Aorta (tissue), 5 donors: ENCODE measurements at regions not wholly inside any gene's neighbourhood (a gene's known extent, or its start where the extent isn't known, plus 50 kb on each side); places are given as distances from the start of the nearest gene placed in this dataset.

ENCODE experiments used
- ATAC-seq: fragments of 200-7000 bp; cut with Tn5 transposase; one replicate; pipeline ENCODE4 v1.9.1; 2022; ENCODE audit warnings: moderate library complexity; ENCODE audit not compliant: low FRiP score
- DNase-seq, 2 donors: peaks; one replicate each; pipeline ENCODE4 v3.0.0-alpha.2; 2020
- H3K27ac ChIP-seq, 2 donors: one replicate each; pipeline ENCODE4 v1.5.1; 2013; ENCODE audit warnings: low read length in 2 of 2, mild to moderate bottlenecking in 2 of 2, moderate library complexity in 2 of 2, control low read depth in 1 of 2, inconsistent platforms in 1 of 2, low read depth in 1 of 2
- H3K27me3 ChIP-seq, 2 donors: one replicate each; pipeline ENCODE4 v1.6.1; 2013; ENCODE audit warnings: control low read depth in 1 of 2, low read length in 1 of 2, mild to moderate bottlenecking in 1 of 2, moderate library complexity in 1 of 2; ENCODE audit not compliant: insufficient read depth in 2 of 2, control insufficient read depth in 1 of 2
- H3K36me3 ChIP-seq, 2 donors: one replicate each; pipeline ENCODE4 v1.6.1; 2013; ENCODE audit warnings: control low read depth in 1 of 2, low read length in 1 of 2, mild to moderate bottlenecking in 1 of 2; ENCODE audit not compliant: insufficient read depth in 2 of 2, control insufficient read depth in 1 of 2
- H3K4me1 ChIP-seq, 2 donors: one replicate each; pipeline ENCODE4 v1.6.1; 2013; ENCODE audit warnings: low read length in 2 of 2, control low read depth in 1 of 2, mild to moderate bottlenecking in 1 of 2, moderate library complexity in 1 of 2; ENCODE audit not compliant: insufficient read depth in 2 of 2, control insufficient read depth in 1 of 2
- H3K4me3 ChIP-seq, 2 donors: one replicate each; pipeline ENCODE4 v1.5.1; 2013; ENCODE audit warnings: low read length in 2 of 2, control low read depth in 1 of 2, mild to moderate bottlenecking in 1 of 2
- H3K9me3 ChIP-seq: one replicate; pipeline ENCODE4 v1.6.1; 2013; ENCODE audit warnings: mild to moderate bottlenecking, low read length; ENCODE audit not compliant: control insufficient read depth
- WGBS, 2 donors: extraction: QIAGEN DNeasy Blood & Tissue Kit; methylation state at CpG; one replicate each; pipeline ENCODE4 v1.1.7; 2013; 5-methylcytosine and 5-hydroxymethylcytosine counted together
- intact Hi-C, 2 donors: fragments of 100-400 bp; cut with DNase I; formaldehyde crosslinking; loops; one replicate each; pipeline versions ENCODE4 v1.14.2 to v1.15.0; 2022
- donor health status: healthy with polysubstance abuse.
- donor health status: Bipolar disorder and iron deficiency.
- donor health status: DM: no; HTN: no; CAD: no.
- donor health status: DM: no; HTN: no; CAD: no.
- donor health status: DM: yes; HTN: yes; CAD: no.

DNA sequence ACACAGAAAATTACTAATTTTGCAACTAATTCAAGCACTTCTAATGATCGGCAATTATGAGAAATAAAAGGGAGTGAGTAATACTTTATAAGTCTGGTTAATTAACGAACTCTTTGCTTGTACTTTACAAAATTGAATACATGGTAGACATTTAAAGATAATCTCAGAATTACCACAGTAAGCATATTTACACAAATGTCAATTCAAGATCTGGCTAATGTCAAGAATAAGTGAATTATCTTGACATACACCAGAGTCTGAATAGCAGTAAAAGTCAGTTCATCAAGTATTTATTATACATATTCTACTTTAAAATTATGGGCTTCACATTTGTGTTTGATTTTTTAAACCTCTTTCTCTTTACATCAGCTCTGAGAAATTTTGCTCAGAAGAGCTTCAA, 643.4 kb downstream of the OLFM4 start:
- H3K27ac ChIP-seq: no peak overlapping the region
- no peak for ATAC-seq
- WGBS, 2 donors: 59 to 85% methylated on average over 2 of the region's 2 CpGs
- no peak overlapping the region for H3K4me3 ChIP-seq
- DNase-seq: no peak
- no peaks in the 10 kb centered on the region for H3K9me3 ChIP-seq
- intact Hi-C loops: no loop called here
- no peaks in the 10 kb centered on the region for H3K4me1 ChIP-seq
- no peaks in the 10 kb centered on the region for H3K36me3 ChIP-seq
- H3K27me3 ChIP-seq: no peaks in the 10 kb centered on the region

DNA sequence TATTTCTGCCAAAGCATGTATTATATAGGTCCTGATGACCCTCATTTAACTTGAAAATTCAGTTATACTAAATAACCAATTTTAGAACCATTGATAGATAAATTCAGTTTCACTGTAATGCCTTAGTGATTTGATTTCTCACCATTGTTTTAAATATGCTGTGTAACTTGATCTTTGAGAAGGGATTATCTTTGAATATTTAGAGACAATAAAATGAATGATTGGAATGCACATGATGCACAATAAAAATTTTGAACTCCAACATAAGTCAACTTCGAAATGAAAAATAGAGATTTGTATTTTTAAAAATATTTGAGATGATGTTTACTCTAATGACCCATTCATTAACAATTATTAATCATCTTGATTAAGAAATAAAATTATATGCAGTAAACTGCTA, 654.5 kb downstream of the OLFM4 start:
- no peak overlapping the region for H3K27ac ChIP-seq
- H3K9me3 ChIP-seq: no peaks in the 10 kb centered on the region
- ATAC-seq: no peak
- intact Hi-C loops: no loop called here
- no peaks in the 10 kb centered on the region for H3K27me3 ChIP-seq
- no peak overlapping the region for H3K4me3 ChIP-seq
- DNase-seq: no peak
- H3K36me3 ChIP-seq: no peaks in the 10 kb centered on the region
- no peaks in the 10 kb centered on the region for H3K4me1 ChIP-seq
- WGBS, 2 donors: 67 to 73% methylated on average over 1 of the region's 1 CpG

DNA sequence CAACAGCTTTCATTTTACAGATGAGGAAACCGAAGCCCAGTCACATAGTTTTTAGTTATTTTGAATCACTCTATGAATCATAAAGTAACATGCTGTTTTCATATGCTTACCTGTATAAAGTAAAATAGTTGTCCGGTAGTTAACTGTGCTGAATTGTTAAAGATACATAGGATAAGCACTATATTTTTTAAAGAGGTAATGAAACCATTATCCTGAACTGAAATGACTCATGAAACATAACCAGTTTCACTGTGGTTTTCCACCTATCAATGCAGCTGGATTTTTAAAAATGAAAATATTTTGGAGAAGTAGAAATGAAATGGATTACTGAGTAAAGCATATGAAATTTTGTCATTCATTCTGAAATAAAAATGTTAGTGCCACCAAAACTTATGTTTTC, 655.0 kb downstream of the OLFM4 start:
- Histone ChIP-seq H3K36me3 (no peaks in the 10 kb centered on the region), H3K9me3 (no peaks in the 10 kb centered on the region), H3K27me3 (no peaks in the 10 kb centered on the region), H3K4me1 (no peaks in the 10 kb centered on the region), H3K4me3 (no peak overlapping the region), H3K27ac (no peak overlapping the region)
- DNase-seq (no peak), ATAC-seq (no peak)
- 82 to 87% methylated on average over 2 of the region's 2 CpGs for WGBS, 2 donors
- intact Hi-C loops: no loop called here

- Histone ChIP-seq H3K9me3 (peaks cover 2% of the 10 kb centered on the region), H3K27me3 (no peaks in the 10 kb centered on the region), H3K4me1 (no peaks in the 10 kb centered on the region), H3K4me3 (no peak overlapping the region), H3K36me3 (no peaks in the 10 kb centered on the region), H3K27ac (no peak overlapping the region)
- intact Hi-C loops: no loop called here
- ATAC-seq: no peak
- WGBS, 2 donors: 82 to 87% methylated on average over 2 of the region's 2 CpGs
- no peak for DNase-seq
These were observed 662.8 kb downstream of the OLFM4 start for GRCh38 chr13:53691417-53691816.

- no peak for DNase-seq
These were observed 666.4 kb downstream of the OLFM4 start for GRCh38 chr13:53694814-53695532.

DNA sequence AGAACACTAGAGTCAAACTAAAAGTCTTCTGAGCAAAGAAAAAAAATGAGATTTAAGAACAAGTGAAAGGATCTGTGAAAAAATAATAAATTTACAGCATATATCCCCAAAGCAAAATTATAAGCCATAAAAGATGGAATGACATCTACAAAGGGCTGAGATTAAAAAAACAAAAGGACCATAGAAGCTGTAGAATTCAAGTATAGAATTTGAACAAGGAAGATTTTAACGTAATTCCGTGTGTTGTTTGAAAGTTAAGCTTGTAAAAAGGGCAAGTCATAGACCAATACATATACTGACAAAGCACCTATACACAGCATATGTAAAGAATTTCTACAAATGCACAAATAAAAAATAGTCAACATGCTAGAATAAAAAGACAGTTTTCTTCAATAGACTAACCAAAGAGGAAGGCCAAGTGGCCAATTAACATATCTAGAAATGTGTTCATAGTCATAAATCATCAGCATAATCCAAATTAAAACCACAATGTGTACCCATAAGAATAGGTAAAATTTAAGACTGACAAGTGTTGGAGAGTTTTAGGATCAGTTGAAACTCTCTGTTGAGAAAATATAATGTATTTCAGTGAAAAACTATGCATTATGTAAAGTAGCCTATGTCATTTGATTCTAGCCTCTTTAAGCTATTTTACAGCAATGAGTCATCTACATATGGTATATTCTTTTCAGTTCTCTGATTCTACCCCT, 674.9 kb downstream of the OLFM4 start:
- H3K9me3 ChIP-seq: peaks cover 2% of the 10 kb centered on the region
- intact Hi-C loops: no loop called here
- no peak overlapping the region for H3K4me3 ChIP-seq
- ATAC-seq (no peak), DNase-seq (no peak)
- H3K4me1 ChIP-seq: no peaks in the 10 kb centered on the region
- no peaks in the 10 kb centered on the region for H3K27me3 ChIP-seq
- WGBS, 2 donors: 91 to 92% methylated on average over 2 of the region's 2 CpGs
- H3K27ac ChIP-seq: no peak overlapping the region
- H3K36me3 ChIP-seq: no peaks in the 10 kb centered on the region

More at GRCh38 chr13:53694814-53695532, 666.4 kb downstream of the OLFM4 start:
- Histone ChIP-seq H3K4me1 (no peaks in the 10 kb centered on the region), H3K27me3 (no peaks in the 10 kb centered on the region), H3K27ac (no peak overlapping the region), H3K4me3 (no peak overlapping the region), H3K36me3 (no peaks in the 10 kb centered on the region), H3K9me3 (peaks cover 4% of the 10 kb centered on the region)
- intact Hi-C loops: no loop called here
- 47 to 69% methylated on average over 2 of the region's 2 CpGs for WGBS, 2 donors
- no peak for ATAC-seq

GRCh38 chr13:53719281-53719680, 690.7 kb downstream of the OLFM4 start:
- ATAC-seq: no peak
- DNase-seq: no peak
- intact Hi-C loops: no loop called here
- no peak overlapping the region for H3K4me3 ChIP-seq
- no peaks in the 10 kb centered on the region for H3K9me3 ChIP-seq
- no peaks in the 10 kb centered on the region for H3K4me1 ChIP-seq
- H3K27me3 ChIP-seq: no peaks in the 10 kb centered on the region
- H3K27ac ChIP-seq: no peak overlapping the region
- no peaks in the 10 kb centered on the region for H3K36me3 ChIP-seq

DNA sequence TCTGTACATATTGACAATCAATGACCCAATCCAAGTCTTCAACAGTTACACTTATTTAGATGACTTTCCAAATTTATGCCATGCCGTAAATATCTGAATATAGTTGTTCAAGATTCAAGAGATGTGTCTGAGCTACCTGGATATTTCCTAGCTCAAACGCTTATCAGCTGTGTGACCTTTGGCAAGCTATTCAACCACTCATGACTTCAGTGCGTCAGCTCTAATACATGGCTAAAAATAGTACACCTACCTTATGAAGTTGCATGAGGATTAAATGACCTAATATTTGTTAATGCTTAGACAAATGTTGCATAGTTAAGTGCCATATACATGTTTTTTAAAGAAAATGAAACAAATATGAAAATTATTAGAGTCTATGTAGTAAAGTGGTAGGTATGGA, 704.1 kb downstream of the OLFM4 start:
- DNase-seq (no peak), ATAC-seq (no peak)
- Histone ChIP-seq H3K27me3 (no peaks in the 10 kb centered on the region), H3K36me3 (no peaks in the 10 kb centered on the region), H3K9me3 (no peaks in the 10 kb centered on the region), H3K27ac (no peak overlapping the region), H3K4me1 (no peaks in the 10 kb centered on the region), H3K4me3 (no peak overlapping the region)
- intact Hi-C loops: no loop called here
- WGBS, 2 donors: 57 to 66% methylated on average over 3 of the region's 3 CpGs

DNA sequence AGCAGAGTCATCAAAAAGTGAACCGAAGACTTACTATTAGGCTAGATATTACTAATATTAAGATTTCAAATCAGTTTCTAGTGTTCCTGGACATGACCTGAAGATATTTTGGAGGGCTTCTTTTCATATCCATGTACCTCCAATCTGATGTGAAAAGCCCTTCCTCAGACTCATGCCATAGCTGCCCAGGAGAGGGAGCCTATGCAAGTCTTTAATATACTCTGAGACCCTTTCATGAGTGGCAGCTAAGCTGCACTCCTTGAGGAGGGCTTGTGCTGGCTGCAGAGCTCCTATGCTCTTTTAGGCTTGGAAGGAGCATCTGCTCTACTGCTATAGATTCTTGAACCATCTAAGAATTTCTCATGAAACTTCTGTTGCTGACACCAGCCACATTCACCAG, 715.3 kb downstream of the OLFM4 start:
- no peak for DNase-seq
- no peaks in the 10 kb centered on the region for H3K9me3 ChIP-seq
- no peaks in the 10 kb centered on the region for H3K4me1 ChIP-seq
- intact Hi-C loops: no loop called here
- H3K36me3 ChIP-seq: no peaks in the 10 kb centered on the region
- H3K4me3 ChIP-seq: no peak overlapping the region
- ATAC-seq: no peak
- no peak overlapping the region for H3K27ac ChIP-seq
- 94 to 100% methylated on average over 1 of the region's 1 CpG for WGBS, 2 donors
- no peaks in the 10 kb centered on the region for H3K27me3 ChIP-seq
